GM12892 (cell line): ENCODE measurements at regions not wholly inside any gene's neighbourhood (a gene's known extent, or its start where the extent isn't known, plus 50 kb on each side); places are given as distances from the start of the nearest gene placed in this dataset.

Source experiments
- POLR2A ChIP-seq: IDR thresholded peaks from 2 replicates; pipeline ENCODE4 v1.6.1; 2011; ENCODE audit warnings: low read depth, low read length, control low read depth
- POLR2AphosphoS5 ChIP-seq: IDR thresholded peaks from 2 replicates; pipeline ENCODE4 v1.6.1; 2011; ENCODE audit warnings: low read depth, low read length, control low read depth
- TAF1 ChIP-seq: IDR thresholded peaks from 2 replicates; pipeline ENCODE4 v1.6.1; 2011; ENCODE audit warnings: low read depth, mild to moderate bottlenecking, control low read depth, low read length, borderline replicate concordance

GRCh38 chr12:34403706-34404376 is 381.5 kb downstream of the ALG10 start:
- TF ChIP-seq POLR2A (no peak), POLR2AphosphoS5 (no peak), TAF1 (no peak)
